Hepatocyte (in vitro differentiated cells): ENCODE measurements at regions not wholly inside any gene's neighbourhood (a gene's known extent, or its start where the extent isn't known, plus 50 kb on each side); places are given as distances from the start of the nearest gene placed in this dataset.
"Not testable (repeated sequence)": the region's sequence is repeated elsewhere in the genome, so short reads cannot be mapped to it uniquely, and the experiment has no call there.

Source experiments
- EZH2 ChIP-seq: fragments of 200-600 bp; sonication (generic); IDR thresholded peaks from 2 replicates; pipeline ENCODE4 v1.6.1; 2016; ENCODE audit warnings: antibody characterized with exemption, mild to moderate bottlenecking, borderline replicate concordance
- EZH2phosphoT487 ChIP-seq: fragments of 200-600 bp; sonication (generic); IDR thresholded peaks from one replicate; pipeline ENCODE4 v1.6.1; 2018; ENCODE audit warnings: antibody characterized with exemption, mild to moderate bottlenecking, low read depth, moderate library complexity; ENCODE audit not compliant: unreplicated experiment, severe bottlenecking
- TF ChIP-seq, protein P1 (sequence below): fragments of 200-600 bp; sonication (generic); IDR thresholded peaks from 2 replicates; pipeline ENCODE4 v1.5.1; 2016; ENCODE audit warnings: antibody characterized with exemption, mild to moderate bottlenecking; ENCODE audit not compliant: poor library complexity

DNA sequence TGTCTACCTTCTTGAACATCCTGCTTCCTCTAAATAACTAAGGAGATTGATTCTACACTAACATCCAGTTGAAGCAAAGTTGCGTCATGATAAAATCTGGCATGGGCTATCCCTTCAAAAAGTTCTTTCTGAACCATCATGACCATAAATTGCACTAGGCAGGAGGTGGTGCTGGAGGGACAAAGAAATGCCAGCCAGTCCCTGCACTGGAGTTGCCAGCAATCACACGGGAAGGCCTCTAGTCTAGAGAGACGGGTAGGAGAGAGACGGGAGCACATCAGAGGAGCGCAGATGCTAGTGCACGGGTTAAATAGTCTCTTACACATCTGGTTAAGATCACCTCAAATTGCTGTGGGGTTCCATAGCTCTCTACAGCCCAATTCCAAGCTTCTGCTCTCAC is 111.2 kb upstream of the PLGLB2 start:
- TF ChIP-seq, protein P1, sequence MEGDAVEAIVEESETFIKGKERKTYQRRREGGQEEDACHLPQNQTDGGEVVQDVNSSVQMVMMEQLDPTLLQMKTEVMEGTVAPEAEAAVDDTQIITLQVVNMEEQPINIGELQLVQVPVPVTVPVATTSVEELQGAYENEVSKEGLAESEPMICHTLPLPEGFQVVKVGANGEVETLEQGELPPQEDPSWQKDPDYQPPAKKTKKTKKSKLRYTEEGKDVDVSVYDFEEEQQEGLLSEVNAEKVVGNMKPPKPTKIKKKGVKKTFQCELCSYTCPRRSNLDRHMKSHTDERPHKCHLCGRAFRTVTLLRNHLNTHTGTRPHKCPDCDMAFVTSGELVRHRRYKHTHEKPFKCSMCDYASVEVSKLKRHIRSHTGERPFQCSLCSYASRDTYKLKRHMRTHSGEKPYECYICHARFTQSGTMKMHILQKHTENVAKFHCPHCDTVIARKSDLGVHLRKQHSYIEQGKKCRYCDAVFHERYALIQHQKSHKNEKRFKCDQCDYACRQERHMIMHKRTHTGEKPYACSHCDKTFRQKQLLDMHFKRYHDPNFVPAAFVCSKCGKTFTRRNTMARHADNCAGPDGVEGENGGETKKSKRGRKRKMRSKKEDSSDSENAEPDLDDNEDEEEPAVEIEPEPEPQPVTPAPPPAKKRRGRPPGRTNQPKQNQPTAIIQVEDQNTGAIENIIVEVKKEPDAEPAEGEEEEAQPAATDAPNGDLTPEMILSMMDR = not testable (repeated sequence)
- not testable (repeated sequence) for TF ChIP-seq EZH2, EZH2phosphoT487
